ENCODE measurements at regions not wholly inside any gene's neighbourhood (a gene's known extent, or its start where the extent isn't known, plus 50 kb on each side); places are given as distances from the start of the nearest gene placed in this dataset.

GRCh38 chr19:28018499-28018898 lies 1194.5 kb downstream of the UQCRFS1 start:
- no peak for DNase-seq (ENCODE audit: extremely low read depth, low read depth)
- no peak for TF ChIP-seq CTCF (IDR thresholded peaks at IDR 0.05; ENCODE audit: low read depth, low read length)

GRCh38 chr19:28014615-28015405 lies 1198.1 kb downstream of the UQCRFS1 start:
- no peak for DNase-seq (ENCODE audit: extremely low read depth, low read depth)
- no peak for TF ChIP-seq CTCF (IDR thresholded peaks at IDR 0.05; ENCODE audit: low read depth, low read length)

- no peak for DNase-seq (ENCODE audit: extremely low read depth, low read depth)
- no peak for TF ChIP-seq CTCF (IDR thresholded peaks at IDR 0.05; ENCODE audit: low read depth, low read length)
Measured at GRCh38 chr19:28012361-28012760, 1200.6 kb downstream of the UQCRFS1 start.

GRCh38 chr19:28010656-28011055 lies 1202.3 kb downstream of the UQCRFS1 start:
- no peak for TF ChIP-seq CTCF (IDR thresholded peaks at IDR 0.05; ENCODE audit: low read depth, low read length)
- DNase-seq (ENCODE audit: extremely low read depth, low read depth): no peak

- TF ChIP-seq CTCF (IDR thresholded peaks at IDR 0.05; ENCODE audit: low read depth, low read length): no peak
- DNase-seq (ENCODE audit: extremely low read depth, low read depth): no peak
Measured at GRCh38 chr19:28009696-28010095, 1203.3 kb downstream of the UQCRFS1 start.

- no peak for DNase-seq (ENCODE audit: extremely low read depth, low read depth)
- TF ChIP-seq CTCF (IDR thresholded peaks at IDR 0.05; ENCODE audit: low read depth, low read length): no peak
Measured at GRCh38 chr19:28008695-28009094, 1204.3 kb downstream of the UQCRFS1 start.

GRCh38 chr19:28003543-28003942 lies 1209.4 kb downstream of the UQCRFS1 start:
- TF ChIP-seq CTCF (IDR thresholded peaks at IDR 0.05; ENCODE audit: low read depth, low read length): no peak
- DNase-seq (ENCODE audit: extremely low read depth, low read depth): no peak

All from AG09319 (cell line).